ENCODE measurements at regions not wholly inside any gene's neighbourhood (a gene's known extent, or its start where the extent isn't known, plus 50 kb on each side); places are given as distances from the start of the nearest gene placed in this dataset.

DNA sequence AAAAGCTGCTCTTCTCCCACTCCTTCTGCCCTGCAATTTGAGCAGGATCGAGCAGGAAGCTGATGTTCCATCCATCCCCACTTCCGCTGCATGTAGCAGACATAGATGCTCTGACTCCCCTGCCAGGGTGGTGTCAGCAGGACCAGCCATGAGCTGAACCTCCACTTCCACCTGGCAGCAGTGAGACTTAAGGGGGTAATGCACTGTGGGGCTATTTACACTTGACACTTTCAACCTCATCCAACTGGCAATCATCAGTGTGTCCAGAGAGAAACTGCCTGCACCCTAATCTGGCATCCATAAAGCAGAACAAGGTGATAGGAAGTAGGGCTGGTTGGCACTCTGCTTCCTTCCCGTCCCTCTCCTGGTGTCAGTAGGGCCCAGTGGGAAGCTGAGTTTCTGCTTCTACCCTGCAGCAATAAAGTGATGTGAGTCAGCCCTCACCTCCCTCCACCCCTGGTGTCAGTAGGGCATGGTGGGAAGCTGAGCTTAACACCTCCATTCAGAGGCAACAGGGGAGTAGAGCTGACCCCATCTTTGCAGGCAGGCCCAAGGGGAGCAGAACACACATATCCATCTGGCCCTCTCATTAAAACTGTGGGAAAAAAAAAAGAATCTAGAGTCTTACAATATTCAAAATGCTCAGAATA is 272.3 kb downstream of the PTPRU start:
- DNase-seq = no peak
- no peaks in the 10 kb centered on the region for H3K36me3 ChIP-seq (ENCODE audit: control insufficient read depth, insufficient read depth, low read length)
- H3K4me3 ChIP-seq (ENCODE audit: insufficient read depth, low read depth, low read length, poor library complexity, severe bottlenecking) = no peak overlapping the region

DNA sequence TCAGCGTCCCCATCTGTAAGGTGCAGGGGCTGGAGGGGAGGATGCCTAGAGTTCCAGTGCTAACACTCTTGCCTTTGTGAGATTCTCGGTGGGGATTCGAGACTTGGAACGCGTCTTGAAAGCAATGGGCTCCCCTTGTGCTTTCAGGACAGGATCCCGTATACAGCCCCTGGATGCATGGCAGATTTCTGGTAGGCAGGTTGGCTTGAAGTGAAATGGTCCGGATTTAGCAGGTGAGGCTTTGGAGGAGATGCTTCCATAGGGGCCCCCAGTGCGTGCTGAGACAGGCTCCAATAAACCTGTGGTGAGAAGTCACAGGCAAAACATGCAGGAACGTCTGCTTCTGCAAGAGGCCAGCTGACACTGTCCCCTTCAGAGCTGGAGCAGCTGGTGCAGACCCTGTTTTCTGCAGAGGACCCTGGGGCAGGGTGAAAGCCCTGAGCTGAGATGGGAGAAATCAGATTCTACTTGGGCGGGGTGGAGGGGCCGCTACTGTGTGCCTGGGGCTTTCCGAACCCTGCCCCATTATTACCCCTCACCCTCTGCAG is 270.4 kb downstream of the PTPRU start:
- Histone ChIP-seq H3K27me3 (replicated peaks; ENCODE audit: control insufficient read depth, insufficient read depth, low read length, poor library complexity, severe bottlenecking) (peaks cover 3% of the 10 kb centered on the region), H3K4me1 (ENCODE audit: control insufficient read depth, insufficient read depth, low read length, poor library complexity, severe bottlenecking) (no peaks in the 10 kb centered on the region), H3K4me3 (ENCODE audit: insufficient read depth, low read depth, low read length, poor library complexity, severe bottlenecking) (no peak overlapping the region), H3K9me3 (ENCODE audit: control insufficient read depth, low read length) (no peaks in the 10 kb centered on the region), H3K36me3 (ENCODE audit: control insufficient read depth, insufficient read depth, low read length) (no peaks in the 10 kb centered on the region), H3K27ac (ENCODE audit: insufficient read depth, low read length, poor library complexity, severe bottlenecking) (no peak overlapping the region)
- DNase-seq = no peak

More for the DNA sequence above, 272.3 kb downstream of the PTPRU start:
- peaks cover 3% of the 10 kb centered on the region for H3K27me3 ChIP-seq (replicated peaks; ENCODE audit: control insufficient read depth, insufficient read depth, low read length, poor library complexity, severe bottlenecking)
- no peaks in the 10 kb centered on the region for H3K9me3 ChIP-seq (ENCODE audit: control insufficient read depth, low read length)
- H3K27ac ChIP-seq (ENCODE audit: insufficient read depth, low read length, poor library complexity, severe bottlenecking) = no peak overlapping the region
- no peaks in the 10 kb centered on the region for H3K4me1 ChIP-seq (ENCODE audit: control insufficient read depth, insufficient read depth, low read length, poor library complexity, severe bottlenecking)

DNA sequence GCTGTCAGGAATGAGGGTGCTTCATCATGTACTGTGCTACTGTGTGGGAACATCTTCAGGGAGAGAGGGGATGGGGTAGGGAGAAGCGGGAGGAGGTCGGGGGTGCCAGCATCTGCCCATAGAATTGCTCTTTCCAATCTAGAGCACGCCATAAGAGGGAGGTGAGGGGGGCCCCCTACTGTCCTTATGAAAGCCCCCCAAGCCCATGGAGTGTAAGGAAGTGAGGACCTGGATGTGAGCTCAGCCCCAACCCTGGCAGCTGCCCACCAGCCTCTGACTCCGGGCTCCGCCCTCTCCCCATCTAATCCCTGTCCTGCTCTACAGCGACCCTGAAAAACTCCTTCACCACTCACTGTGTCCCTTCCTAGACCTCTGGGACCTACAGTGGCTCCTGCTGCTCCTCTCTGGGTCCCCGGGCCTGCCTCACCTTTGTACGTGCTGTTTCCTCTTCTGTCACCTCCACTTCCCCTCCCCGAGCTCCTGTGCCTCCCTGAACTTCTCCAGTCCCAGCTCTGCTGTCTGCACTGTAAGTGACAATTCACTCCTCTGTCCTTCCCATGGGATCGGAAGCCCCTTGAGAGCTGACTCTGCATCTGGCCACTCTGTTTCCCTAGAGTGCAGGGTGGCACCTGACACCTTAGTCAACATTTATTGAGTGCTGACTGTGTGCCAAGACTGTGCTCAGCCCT is 269.4 kb downstream of the PTPRU start:
- Histone ChIP-seq H3K4me3 (ENCODE audit: insufficient read depth, low read depth, low read length, poor library complexity, severe bottlenecking) (no peak overlapping the region), H3K27ac (ENCODE audit: insufficient read depth, low read length, poor library complexity, severe bottlenecking) (no peak overlapping the region), H3K4me1 (ENCODE audit: control insufficient read depth, insufficient read depth, low read length, poor library complexity, severe bottlenecking) (no peaks in the 10 kb centered on the region)

DNA sequence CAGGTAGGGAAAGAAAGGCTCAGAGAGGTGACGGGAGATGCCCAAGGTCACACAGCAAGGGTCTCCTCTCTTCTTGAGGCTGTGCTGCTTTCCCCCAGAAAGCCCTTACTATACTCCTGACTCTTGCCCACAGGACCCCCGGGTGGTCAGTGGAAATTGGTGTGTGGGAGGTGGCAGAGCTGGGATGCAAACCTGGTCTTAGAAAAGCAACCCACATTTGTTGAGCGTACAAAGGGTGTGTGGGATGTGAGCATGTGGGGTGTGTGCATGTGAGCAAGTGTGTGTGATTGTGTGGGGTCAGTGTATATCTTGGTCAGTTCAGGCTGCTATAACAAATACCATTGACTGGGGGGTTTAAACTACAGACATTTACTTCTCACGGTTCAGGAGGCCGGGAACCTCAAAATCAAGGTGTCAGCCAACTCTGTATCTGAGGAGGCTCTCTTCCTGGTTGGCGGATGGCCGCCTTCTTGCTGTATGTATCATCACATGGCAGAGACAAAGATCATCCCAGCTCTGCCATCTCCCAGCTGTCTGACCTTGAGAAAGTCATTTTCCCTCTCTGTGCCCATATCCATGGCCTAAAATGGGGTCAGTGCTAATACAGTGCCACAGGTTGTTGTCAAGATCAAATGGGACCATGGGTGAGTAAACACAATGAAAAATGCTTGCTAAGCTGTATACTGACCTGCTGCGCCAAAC is 268.5 kb downstream of the PTPRU start:
- Histone ChIP-seq H3K9me3 (ENCODE audit: control insufficient read depth, low read length) (no peaks in the 10 kb centered on the region), H3K4me1 (ENCODE audit: control insufficient read depth, insufficient read depth, low read length, poor library complexity, severe bottlenecking) (no peaks in the 10 kb centered on the region), H3K36me3 (ENCODE audit: control insufficient read depth, insufficient read depth, low read length) (no peaks in the 10 kb centered on the region), H3K4me3 (ENCODE audit: insufficient read depth, low read depth, low read length, poor library complexity, severe bottlenecking) (no peak overlapping the region), H3K27ac (ENCODE audit: insufficient read depth, low read length, poor library complexity, severe bottlenecking) (no peak overlapping the region), H3K27me3 (replicated peaks; ENCODE audit: control insufficient read depth, insufficient read depth, low read length, poor library complexity, severe bottlenecking) (peaks cover 3% of the 10 kb centered on the region)
- no peak for DNase-seq

More for the DNA sequence above, 269.4 kb downstream of the PTPRU start:
- Histone ChIP-seq H3K27me3 (replicated peaks; ENCODE audit: control insufficient read depth, insufficient read depth, low read length, poor library complexity, severe bottlenecking) (peaks cover 3% of the 10 kb centered on the region), H3K36me3 (ENCODE audit: control insufficient read depth, insufficient read depth, low read length) (no peaks in the 10 kb centered on the region), H3K9me3 (ENCODE audit: control insufficient read depth, low read length) (no peaks in the 10 kb centered on the region)
- no peak for DNase-seq

DNA sequence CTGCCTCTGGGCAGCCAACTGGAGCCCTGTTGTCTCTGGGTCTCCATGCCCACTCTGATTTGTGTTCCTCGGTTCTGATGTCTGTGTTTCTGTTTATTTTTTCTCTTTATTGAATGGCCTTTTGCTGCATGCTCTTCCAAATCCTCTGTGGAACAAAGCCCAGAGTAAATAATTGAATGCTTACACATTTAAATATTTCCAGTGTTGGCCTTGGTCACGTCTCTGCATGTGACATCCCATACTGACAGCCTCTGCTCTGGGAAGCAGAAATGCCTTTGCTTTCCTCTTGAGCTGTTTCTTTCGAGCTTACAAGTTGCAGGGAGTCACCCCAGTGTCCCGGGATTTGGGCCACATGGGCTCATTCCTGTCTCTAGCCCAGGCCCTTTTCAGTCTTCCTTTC is 267.9 kb downstream of the PTPRU start:
- H3K4me1 ChIP-seq (ENCODE audit: control insufficient read depth, insufficient read depth, low read length, poor library complexity, severe bottlenecking) = no peaks in the 10 kb centered on the region
- no peak overlapping the region for H3K27ac ChIP-seq (ENCODE audit: insufficient read depth, low read length, poor library complexity, severe bottlenecking)
- H3K9me3 ChIP-seq (ENCODE audit: control insufficient read depth, low read length) = no peaks in the 10 kb centered on the region
- H3K4me3 ChIP-seq (ENCODE audit: insufficient read depth, low read depth, low read length, poor library complexity, severe bottlenecking) = no peak overlapping the region
- DNase-seq = no peak
- H3K27me3 ChIP-seq (replicated peaks; ENCODE audit: control insufficient read depth, insufficient read depth, low read length, poor library complexity, severe bottlenecking) = peaks cover 3% of the 10 kb centered on the region
- no peaks in the 10 kb centered on the region for H3K36me3 ChIP-seq (ENCODE audit: control insufficient read depth, insufficient read depth, low read length)

DNA sequence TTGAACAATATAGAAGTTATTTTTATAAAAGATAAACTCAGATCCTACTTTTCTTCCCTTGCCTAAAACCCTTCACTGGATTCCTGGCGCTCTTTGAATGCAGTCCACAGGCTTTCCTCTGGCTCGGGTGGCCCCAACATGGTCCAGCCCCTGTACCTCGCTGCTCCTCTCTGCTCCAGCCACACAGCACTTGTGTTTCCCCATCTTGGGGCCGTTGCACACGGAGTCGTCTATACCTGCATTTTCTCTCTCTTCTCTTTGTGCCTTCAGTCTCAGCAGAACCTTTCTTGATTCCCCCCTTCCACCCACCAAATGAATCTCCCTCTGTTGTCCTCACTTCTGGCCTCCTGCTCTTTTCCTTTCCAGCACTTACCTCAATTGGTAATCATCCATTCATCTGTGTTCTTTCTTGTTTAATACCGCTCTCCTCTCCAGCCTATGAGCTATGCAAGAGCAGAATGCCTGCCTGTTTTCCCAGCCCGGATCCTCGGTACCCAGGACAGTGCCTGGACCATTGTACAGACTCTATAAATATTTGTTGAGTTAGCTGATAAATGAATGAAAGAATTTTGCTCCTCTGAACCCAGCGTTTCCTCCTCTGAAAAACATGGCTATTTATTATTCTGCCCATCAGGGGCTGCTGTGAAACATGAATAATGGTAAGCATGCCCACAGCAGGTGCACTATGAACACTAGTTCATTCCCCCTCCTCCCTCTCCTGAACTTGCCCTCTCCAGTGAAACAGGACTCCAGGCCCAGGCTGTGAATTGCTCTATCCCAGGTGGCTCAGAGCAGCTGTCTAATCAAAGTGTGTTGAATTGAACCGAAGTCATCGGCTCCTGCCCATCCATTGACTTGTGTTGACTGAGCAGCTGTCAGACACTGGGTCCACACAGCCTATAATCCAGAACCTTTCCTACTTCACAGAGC is 266.9 kb downstream of the PTPRU start:
- Histone ChIP-seq H3K9me3 (ENCODE audit: control insufficient read depth, low read length) (no peaks in the 10 kb centered on the region), H3K36me3 (ENCODE audit: control insufficient read depth, insufficient read depth, low read length) (no peaks in the 10 kb centered on the region), H3K4me1 (ENCODE audit: control insufficient read depth, insufficient read depth, low read length, poor library complexity, severe bottlenecking) (no peaks in the 10 kb centered on the region), H3K4me3 (ENCODE audit: insufficient read depth, low read depth, low read length, poor library complexity, severe bottlenecking) (no peak overlapping the region), H3K27me3 (replicated peaks; ENCODE audit: control insufficient read depth, insufficient read depth, low read length, poor library complexity, severe bottlenecking) (no peaks in the 10 kb centered on the region), H3K27ac (ENCODE audit: insufficient read depth, low read length, poor library complexity, severe bottlenecking) (no peak overlapping the region)
- no peak for DNase-seq

DNA sequence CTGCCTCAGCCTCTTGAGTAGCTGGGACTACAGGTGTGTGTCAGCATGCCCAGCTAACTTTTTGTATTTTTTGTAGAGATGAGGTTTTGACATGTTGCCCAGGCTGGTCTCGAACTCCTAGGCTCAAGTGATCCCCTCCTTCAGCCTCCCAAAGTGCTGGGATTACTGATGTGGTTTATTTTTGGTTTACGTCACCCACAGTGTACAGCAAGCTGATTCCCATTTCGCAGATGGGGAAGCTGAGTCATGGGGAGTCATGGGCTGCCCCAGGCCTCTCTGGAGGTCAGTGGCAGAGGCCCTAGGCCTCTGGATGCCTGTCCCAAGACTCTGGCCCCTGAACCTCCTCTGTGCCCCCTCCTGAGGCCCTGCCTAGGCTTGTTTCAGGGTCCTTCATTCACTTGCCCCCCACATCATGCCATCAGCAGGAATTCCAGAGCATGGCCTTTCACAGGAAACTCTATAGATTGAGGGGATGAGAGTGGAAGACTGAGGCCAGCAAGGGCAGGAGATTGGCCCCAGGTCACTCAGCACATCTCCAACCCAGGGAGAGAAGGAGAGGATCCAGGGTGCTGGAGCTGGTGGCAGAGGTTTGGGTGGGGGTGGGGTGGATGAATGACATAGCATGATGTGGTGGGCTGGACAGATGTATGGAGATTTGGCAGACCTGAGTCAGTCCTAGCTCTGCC is 266.0 kb downstream of the PTPRU start:
- H3K9me3 ChIP-seq (ENCODE audit: control insufficient read depth, low read length) = no peaks in the 10 kb centered on the region
- no peaks in the 10 kb centered on the region for H3K4me1 ChIP-seq (ENCODE audit: control insufficient read depth, insufficient read depth, low read length, poor library complexity, severe bottlenecking)

DNA sequence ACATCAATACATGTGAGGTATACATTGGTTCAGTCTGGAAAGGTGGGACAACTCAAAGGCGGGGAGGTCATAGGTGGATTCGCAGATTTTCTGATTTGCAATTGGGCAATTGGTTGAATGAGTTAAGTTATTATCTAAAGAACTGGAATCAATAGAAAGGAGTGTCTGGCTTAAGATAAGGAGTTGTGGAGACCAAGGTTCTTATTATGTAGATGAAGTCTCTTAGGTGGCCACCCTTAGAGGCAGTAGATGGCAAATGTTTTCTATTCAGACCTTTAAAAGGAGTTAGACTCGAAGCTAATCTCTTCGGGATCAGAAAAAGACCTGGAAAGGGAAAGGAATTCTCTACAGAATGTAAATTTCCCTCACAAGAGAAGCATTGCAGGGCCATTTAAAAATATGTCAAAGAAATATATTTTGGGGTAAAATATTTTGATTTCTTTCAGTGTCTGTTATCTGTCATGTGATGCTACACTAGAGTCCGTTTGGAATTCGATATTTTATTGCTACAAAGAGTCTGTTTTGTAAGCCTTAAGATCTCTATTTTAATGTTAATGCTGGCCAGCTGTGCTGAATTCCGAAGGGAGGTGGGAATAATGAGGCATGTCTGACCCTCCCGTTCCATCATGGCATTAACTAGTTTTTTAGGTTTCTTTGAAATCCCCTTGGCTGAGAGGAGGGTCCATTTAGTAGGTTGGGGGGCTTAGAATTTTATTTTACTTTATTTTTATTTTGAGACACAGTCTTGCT is 265.1 kb downstream of the PTPRU start:
- no peak for DNase-seq
- no peak overlapping the region for H3K27ac ChIP-seq (ENCODE audit: insufficient read depth, low read length, poor library complexity, severe bottlenecking)
- H3K27me3 ChIP-seq (replicated peaks; ENCODE audit: control insufficient read depth, insufficient read depth, low read length, poor library complexity, severe bottlenecking) = no peaks in the 10 kb centered on the region
- H3K4me3 ChIP-seq (ENCODE audit: insufficient read depth, low read depth, low read length, poor library complexity, severe bottlenecking) = no peak overlapping the region
- no peaks in the 10 kb centered on the region for H3K4me1 ChIP-seq (ENCODE audit: control insufficient read depth, insufficient read depth, low read length, poor library complexity, severe bottlenecking)
- H3K9me3 ChIP-seq (ENCODE audit: control insufficient read depth, low read length) = no peaks in the 10 kb centered on the region
- H3K36me3 ChIP-seq (ENCODE audit: control insufficient read depth, insufficient read depth, low read length) = no peaks in the 10 kb centered on the region

More for the DNA sequence above, 266.0 kb downstream of the PTPRU start:
- Histone ChIP-seq H3K36me3 (ENCODE audit: control insufficient read depth, insufficient read depth, low read length) (no peaks in the 10 kb centered on the region), H3K4me3 (ENCODE audit: insufficient read depth, low read depth, low read length, poor library complexity, severe bottlenecking) (no peak overlapping the region), H3K27ac (ENCODE audit: insufficient read depth, low read length, poor library complexity, severe bottlenecking) (no peak overlapping the region), H3K27me3 (replicated peaks; ENCODE audit: control insufficient read depth, insufficient read depth, low read length, poor library complexity, severe bottlenecking) (no peaks in the 10 kb centered on the region)
- no peak for DNase-seq
